ENCODE measurements at regions not wholly inside any gene's neighbourhood (a gene's known extent, or its start where the extent isn't known, plus 50 kb on each side); places are given as distances from the start of the nearest gene placed in this dataset.

- TF ChIP-seq TCF12 (IDR thresholded peaks at IDR 0.05; ENCODE audit: low read depth) (no peak), CEBPB (IDR thresholded peaks at IDR 0.05) (no peak), NFIC (IDR thresholded peaks at IDR 0.05) (no peak)
Measured at GRCh38 chr21:24046829-24047443, 1560.3 kb downstream of the MRPL39 start.

- TF ChIP-seq MAX (IDR thresholded peaks at IDR 0.05), result no peak
- peak; percentile 73 for TF ChIP-seq NFIC (IDR thresholded peaks at IDR 0.05)
- TF ChIP-seq EP300 (IDR thresholded peaks at IDR 0.05; ENCODE audit: borderline replicate concordance), result no peak; the same call in 1 of the 2 replicates
- no peak for TF ChIP-seq CREB1 (IDR thresholded peaks at IDR 0.05; ENCODE audit: low read depth)
- TF ChIP-seq FOXM1 (IDR thresholded peaks at IDR 0.05; ENCODE audit: borderline replicate concordance, low read depth), result no peak
- peak; percentile 48 for TF ChIP-seq TEAD4 (IDR thresholded peaks at IDR 0.05)
- peak; percentile 16; the same call in 1 of the 2 replicates for TF ChIP-seq TCF12 (IDR thresholded peaks at IDR 0.05; ENCODE audit: low read depth)
- no peak for TF ChIP-seq ZBTB7A (IDR thresholded peaks at IDR 0.05; ENCODE audit: low read depth)
- TF ChIP-seq, protein P1, sequence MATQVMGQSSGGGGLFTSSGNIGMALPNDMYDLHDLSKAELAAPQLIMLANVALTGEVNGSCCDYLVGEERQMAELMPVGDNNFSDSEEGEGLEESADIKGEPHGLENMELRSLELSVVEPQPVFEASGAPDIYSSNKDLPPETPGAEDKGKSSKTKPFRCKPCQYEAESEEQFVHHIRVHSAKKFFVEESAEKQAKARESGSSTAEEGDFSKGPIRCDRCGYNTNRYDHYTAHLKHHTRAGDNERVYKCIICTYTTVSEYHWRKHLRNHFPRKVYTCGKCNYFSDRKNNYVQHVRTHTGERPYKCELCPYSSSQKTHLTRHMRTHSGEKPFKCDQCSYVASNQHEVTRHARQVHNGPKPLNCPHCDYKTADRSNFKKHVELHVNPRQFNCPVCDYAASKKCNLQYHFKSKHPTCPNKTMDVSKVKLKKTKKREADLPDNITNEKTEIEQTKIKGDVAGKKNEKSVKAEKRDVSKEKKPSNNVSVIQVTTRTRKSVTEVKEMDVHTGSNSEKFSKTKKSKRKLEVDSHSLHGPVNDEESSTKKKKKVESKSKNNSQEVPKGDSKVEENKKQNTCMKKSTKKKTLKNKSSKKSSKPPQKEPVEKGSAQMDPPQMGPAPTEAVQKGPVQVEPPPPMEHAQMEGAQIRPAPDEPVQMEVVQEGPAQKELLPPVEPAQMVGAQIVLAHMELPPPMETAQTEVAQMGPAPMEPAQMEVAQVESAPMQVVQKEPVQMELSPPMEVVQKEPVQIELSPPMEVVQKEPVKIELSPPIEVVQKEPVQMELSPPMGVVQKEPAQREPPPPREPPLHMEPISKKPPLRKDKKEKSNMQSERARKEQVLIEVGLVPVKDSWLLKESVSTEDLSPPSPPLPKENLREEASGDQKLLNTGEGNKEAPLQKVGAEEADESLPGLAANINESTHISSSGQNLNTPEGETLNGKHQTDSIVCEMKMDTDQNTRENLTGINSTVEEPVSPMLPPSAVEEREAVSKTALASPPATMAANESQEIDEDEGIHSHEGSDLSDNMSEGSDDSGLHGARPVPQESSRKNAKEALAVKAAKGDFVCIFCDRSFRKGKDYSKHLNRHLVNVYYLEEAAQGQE (IDR thresholded peaks at IDR 0.05; ENCODE audit: low read depth), result no peak
- TF ChIP-seq TAF1 (IDR thresholded peaks at IDR 0.05; ENCODE audit: low read depth), result no peak
- TF ChIP-seq RAD21 (IDR thresholded peaks at IDR 0.05; ENCODE audit: low read depth), result no peak
- TF ChIP-seq EGR1 (IDR thresholded peaks at IDR 0.05), result no peak
Measured at GRCh38 chr21:24045775-24046215, 1561.5 kb downstream of the MRPL39 start.

DNA sequence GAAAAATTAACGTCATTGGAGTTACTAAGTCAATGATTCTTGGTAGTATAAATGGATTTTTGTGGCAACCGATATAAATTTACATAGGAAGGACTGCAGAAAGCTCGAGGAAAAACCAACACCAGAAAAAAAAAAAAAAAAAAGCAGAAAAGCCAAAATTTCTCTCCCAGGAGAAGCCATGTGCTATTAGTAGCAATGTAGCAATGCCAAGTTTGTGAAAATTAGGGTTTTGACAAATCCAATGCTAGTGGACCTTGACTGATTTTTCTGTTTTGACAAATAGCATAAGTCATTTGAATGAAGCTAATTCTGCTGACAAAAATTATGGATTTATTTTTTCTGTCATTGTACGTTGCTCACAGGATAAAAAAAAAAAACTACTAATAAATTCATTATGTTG, 1561.9 kb downstream of the MRPL39 start:
- TF ChIP-seq, protein P1 (IDR thresholded peaks at IDR 0.05; ENCODE audit: low read depth), result no peak

DNA sequence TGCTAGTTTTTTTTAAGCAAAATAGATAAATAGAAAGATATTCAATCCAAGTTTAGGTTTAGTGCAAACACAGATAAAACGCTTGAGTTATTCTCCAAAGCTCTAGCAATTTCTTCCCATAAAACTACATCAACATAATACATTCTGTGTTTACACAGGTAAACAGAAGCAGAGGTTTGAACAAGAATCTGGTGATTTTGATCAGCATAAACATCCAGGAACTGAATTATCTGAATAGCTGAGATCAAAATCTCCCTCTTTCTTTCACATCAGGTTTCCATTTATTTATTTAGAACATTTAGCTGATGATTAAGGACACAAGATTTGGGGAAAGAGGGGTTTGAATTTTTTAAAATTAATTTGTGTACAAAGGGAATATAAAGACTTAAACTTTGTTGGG, 1564.6 kb downstream of the MRPL39 start:
- TF ChIP-seq CEBPB (IDR thresholded peaks at IDR 0.05) (no peak), ZBTB7A (IDR thresholded peaks at IDR 0.05; ENCODE audit: low read depth) (no peak), EP300 (IDR thresholded peaks at IDR 0.05; ENCODE audit: borderline replicate concordance) (no peak)
- TF ChIP-seq, protein P1 (IDR thresholded peaks at IDR 0.05; ENCODE audit: low read depth), result no peak

DNA sequence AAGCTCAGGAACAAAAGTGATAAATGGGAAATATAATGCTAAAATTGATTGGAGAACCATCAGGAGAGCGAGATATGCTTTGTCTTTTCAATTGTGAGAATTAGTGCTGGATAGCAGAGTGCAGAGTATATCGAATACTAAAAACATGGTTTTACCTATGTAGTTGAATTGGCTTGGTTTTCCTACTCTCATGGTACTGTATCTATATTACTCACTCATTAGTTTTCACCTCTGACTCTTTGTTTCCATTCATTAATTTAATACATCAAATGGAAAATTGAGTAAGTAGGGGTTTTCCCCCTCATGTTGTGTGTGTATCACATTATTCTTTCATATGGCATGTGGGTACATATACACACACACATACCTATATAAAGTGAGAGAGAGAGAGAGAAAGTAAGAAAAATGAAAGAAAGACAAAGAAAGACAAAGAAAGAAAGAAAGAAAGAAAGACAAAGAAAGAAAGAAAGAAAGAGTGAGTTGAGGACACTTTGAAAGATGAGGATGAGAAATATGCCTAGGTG, 1574.5 kb downstream of the MRPL39 start:
- no peak for TF ChIP-seq CREB1 (IDR thresholded peaks at IDR 0.05; ENCODE audit: low read depth)
- no peak for TF ChIP-seq ZBTB7A (IDR thresholded peaks at IDR 0.05; ENCODE audit: low read depth)
- TF ChIP-seq CEBPB (IDR thresholded peaks at IDR 0.05), result no peak
- TF ChIP-seq RAD21 (IDR thresholded peaks at IDR 0.05; ENCODE audit: low read depth), result no peak

- no peak for TF ChIP-seq TEAD4 (IDR thresholded peaks at IDR 0.05)
- no peak for TF ChIP-seq YY1 (IDR thresholded peaks at IDR 0.05; ENCODE audit: low read depth)
Measured at GRCh38 chr21:24027396-24027795, 1579.9 kb downstream of the MRPL39 start.

- TF ChIP-seq TEAD4 (IDR thresholded peaks at IDR 0.05), result no peak
- TF ChIP-seq, protein P2, sequence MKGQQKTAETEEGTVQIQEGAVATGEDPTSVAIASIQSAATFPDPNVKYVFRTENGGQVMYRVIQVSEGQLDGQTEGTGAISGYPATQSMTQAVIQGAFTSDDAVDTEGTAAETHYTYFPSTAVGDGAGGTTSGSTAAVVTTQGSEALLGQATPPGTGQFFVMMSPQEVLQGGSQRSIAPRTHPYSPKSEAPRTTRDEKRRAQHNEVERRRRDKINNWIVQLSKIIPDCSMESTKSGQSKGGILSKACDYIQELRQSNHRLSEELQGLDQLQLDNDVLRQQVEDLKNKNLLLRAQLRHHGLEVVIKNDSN (IDR thresholded peaks at IDR 0.05), result no peak
- TF ChIP-seq EP300 (IDR thresholded peaks at IDR 0.05; ENCODE audit: borderline replicate concordance), result no peak
- no peak for TF ChIP-seq NFIC (IDR thresholded peaks at IDR 0.05)
- no peak for TF ChIP-seq MAX (IDR thresholded peaks at IDR 0.05)
Measured at GRCh38 chr21:24025101-24025500, 1582.2 kb downstream of the MRPL39 start.
